HG03135 (cell line): ENCODE measurements at regions not wholly inside any gene's neighbourhood (a gene's known extent, or its start where the extent isn't known, plus 50 kb on each side); places are given as distances from the start of the nearest gene placed in this dataset.

Experiments used
- ATAC-seq: cut with Tn5 transposase; IDR thresholded peaks from one replicate; pipeline ENCODE4 v1.9.1; 2021; ENCODE audit warnings: mild to moderate bottlenecking, moderate library complexity; ENCODE audit not compliant: unreplicated experiment

DNA sequence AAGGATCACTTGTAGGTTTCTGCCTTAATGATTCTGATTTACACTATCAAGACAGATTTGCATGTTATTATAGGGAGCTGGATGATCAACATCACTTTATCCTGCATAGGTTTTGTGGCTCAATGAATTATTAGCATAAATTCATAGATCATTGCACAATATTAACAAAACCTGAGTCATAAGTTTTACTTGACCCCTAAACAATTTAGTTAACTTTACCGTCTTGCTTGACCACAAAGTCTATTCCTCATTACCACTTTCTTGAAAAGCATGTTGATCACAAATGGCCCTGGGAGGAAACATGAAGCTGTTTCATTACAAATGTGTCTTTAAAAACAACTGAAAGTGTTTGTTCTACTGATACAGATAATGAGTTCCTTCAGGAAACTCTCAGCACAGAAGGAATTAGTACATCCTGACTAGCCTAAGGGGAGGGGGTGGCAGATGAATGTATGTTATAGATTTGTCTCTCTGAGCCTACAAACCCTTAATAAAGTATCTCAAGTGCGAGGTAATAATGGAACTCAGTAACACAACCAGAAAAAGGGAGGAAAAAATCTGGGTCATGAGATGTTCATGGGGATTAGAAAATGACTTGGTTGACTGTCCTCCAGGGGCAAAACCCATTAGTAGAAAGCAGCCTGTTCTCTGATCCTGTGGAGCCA, 303.4 kb downstream of the PIK3C3 start:
- peak; percentile 50 for ATAC-seq

GRCh38 chr18:42261731-42262130, 306.7 kb downstream of the PIK3C3 start:
- ATAC-seq: no peak

- ATAC-seq: no peak
Measured at GRCh38 chr18:42264497-42264896, 309.5 kb downstream of the PIK3C3 start.

DNA sequence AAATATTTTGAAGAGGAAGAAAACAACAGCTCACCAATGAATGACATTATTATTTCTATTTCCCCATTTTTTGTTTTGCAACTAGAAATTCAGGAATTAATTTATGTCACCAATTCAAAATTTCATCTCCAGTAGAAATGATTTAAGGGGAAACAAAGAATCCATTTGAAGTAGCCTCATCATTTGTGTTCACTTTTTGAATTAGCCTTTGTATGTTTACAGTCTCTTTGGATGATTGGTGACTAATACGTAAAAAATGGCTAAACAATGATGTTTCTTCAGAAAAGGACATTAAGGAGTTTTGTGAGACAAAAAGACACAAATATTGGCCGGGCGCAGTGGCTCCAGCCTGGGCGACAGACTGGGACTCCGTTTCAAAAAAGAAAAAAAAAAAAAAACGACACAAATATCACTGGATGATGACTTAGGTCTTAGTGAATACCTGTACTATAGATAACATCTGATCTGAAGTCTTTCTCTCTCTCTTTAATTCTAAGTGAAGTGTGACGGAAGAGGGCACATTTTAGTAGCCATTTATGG, 313.2 kb downstream of the PIK3C3 start:
- no peak for ATAC-seq

- ATAC-seq: no peak
Measured at GRCh38 chr18:42268798-42269197, 313.8 kb downstream of the PIK3C3 start.

DNA sequence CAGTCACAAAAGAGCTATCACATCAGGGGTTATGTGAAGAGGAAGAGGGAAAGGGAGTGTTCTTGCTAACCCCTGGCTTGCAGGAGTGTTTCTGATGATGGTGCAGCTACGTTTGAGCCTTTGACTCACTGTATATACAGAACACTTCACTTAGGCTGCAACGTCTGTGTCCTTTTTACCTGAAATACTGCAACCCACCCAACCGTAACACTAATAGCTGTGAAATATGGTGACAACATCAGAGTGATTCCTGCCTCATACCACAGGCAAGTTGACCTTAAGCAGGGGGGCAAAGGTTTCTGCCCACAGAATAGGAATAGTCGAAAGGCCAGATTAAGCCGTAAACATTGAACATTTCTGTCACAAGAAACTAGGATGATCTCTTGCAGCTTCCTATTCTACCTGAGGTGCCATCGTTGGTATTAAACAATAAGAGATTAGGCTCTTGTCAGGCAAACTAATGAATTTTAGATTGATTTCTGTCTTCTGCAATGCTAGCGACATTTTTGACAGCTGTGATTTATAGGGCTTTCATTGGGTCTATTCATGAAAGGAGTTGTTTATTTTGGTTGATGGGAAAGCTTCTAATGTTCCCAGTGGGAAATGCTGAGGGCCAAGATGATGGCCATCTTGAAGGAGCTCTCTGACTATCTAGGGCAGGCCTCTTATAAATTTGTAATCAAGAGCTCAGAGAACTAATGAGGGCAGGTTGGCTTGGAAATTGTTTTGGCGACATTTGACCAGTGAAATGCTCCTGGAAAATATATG, 316.8 kb downstream of the PIK3C3 start:
- ATAC-seq: no peak

- no peak for ATAC-seq
Measured at GRCh38 chr18:42274488-42275137, 319.6 kb downstream of the PIK3C3 start.

DNA sequence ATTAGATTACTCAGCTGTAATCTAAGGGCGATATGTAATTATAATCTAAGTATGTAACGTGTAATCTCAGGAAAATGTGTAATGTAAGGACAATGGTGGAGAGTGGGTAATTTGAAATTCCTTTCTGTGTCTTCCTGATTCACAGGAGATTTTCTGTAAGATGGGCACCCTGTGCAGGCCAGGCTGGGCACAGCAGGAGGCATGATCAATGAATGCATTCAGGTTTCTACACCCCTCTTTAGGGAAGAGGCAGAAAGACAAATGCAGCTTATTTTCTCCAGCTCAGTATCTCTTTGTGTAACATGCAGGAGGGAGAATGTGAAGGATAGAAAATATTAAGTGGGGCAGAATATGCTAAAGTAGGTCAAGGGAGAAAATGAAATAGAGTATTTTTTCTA, 320.1 kb downstream of the PIK3C3 start:
- no peak for ATAC-seq

GRCh38 chr18:42275949-42276730, 321.1 kb downstream of the PIK3C3 start:
- ATAC-seq: no peak

GRCh38 chr18:42281124-42281523, 326.1 kb downstream of the PIK3C3 start:
- no peak for ATAC-seq

DNA sequence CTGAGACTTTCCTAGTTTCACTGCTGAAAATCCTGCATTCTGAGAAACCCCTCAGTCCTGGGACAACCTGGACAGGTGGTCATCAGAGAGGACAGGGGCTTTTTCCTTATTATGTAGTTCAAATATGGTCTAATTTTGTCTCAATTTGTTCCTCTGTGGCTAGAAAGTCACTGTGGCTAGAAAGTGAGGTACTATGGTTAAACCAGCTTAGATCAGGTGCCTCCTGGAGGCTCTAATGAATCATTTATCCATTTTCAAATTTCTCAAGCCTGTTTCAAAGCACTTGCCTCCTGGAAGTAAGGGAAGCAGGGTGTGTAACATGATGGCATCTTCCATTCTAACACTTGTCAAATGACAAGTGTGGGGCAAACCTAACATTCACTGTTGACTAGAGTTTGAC, 326.8 kb downstream of the PIK3C3 start:
- no peak for ATAC-seq

DNA sequence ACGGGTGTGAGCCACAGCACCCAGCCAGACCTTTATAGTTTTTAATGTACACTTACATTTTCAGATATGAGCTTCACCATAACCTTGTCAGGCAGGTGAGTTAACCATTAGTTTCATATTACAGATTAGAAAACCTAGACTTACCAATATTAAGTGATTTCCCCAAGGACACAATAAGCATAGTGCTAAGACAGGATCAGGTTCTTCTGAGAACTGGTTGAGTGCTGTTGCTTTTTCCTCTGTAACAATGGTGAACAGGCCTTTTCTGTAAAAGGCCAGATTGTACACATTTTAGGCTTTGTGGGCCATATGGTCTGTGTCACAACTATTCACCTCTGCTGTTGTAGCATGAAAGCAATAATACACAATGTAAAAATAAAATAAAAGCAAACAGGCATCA, 332.0 kb downstream of the PIK3C3 start:
- no peak for ATAC-seq

DNA sequence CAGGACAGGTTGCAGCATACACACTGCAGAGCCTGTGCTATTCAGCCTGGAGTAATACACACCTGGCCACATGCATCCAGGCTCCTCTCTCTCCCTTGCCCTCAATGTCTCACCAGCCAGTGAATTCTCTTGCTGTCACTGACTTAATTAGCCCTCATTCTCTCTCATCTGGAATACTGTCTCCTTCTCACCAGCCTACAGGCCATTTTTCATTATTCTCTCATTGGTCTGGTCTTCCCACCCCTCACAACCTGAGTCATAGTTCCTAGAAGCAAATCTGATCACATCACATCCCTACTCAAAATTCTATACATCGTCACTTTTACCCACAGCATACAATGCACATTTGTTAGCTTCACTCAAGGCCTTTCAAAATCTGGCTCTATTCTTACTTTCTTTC, 333.1 kb downstream of the PIK3C3 start:
- no peak for ATAC-seq

DNA sequence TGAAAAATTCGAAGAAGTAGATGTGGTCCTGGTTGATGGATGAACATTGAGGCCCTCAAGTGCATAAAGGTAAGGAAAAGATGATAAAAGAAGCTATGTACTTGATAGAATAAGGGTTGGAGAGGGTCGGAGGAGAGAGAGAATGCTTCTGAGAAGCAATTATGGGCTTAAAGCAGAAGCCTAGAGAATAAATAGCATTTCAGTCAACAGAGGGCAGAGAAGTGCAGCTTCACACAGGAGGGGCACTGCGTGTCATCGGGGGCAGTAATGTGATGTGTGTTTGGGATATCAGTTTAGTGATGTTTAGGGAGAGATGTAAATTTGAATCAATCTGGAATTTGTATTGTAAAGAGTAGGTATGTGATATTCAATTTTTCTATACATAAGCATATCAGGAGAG, 334.5 kb downstream of the PIK3C3 start:
- no peak for ATAC-seq

DNA sequence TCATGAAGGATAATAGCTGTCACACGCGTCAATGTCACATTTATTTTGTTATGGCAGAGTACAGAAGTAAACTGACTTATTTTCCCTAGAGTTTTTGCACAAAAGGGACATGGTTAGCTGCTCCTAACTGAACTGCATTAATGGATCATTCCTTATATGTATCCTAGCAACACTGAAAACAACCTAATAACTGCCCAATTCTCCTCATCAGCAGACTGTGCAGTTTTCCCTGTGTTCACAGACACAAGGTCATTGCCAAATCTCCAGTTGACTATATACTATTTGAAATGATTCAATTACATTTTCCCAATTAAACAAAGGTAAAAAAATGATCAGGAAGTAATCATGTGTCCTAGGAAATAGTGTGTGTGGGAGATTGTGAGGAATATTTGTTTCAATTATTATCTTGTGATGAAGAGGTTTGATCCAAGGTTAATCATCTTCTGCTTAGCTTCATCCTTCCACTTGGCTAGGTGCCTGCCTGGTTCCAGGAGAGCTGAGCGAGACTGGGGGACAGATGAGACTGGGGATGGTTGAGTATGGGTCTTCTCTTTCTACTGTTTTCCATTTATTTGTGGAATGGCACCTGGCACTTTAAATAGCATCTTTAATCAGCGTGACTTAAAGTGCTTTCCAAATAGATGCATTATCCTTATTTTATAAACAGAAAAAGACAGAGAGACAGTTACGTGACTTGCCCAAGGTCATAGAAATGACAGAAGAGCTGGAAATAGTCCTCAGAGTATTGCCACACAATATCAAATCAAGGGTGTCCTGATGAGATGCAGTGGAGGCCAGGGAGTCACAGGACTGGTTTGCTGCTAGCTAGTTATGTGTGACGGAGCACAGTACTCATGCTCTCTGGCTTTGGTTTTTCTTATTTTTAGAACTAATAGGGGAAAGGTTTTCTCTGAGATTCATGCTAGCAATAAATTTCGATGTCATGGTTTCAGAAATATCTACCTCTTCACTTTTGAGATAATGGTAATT, 335.6 kb downstream of the PIK3C3 start:
- ATAC-seq: no peak

DNA sequence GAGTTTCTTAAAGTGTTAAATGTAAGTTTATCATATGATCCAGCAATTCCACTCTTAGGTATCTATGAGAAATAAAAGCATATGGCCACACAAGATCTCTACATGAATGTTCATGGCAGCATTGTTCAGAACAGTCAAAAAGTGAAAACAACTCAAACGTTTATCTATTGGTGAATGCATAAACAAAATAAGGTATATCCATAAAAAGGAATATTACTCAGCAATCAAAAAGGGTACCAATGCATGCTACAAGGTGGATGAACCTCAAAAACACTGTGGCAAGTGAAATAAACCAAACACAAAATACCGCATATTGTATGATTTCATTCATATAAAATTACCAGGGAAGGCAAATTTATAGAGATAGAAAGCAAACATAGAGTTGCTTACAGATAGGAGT, 337.6 kb downstream of the PIK3C3 start:
- no peak for ATAC-seq

DNA sequence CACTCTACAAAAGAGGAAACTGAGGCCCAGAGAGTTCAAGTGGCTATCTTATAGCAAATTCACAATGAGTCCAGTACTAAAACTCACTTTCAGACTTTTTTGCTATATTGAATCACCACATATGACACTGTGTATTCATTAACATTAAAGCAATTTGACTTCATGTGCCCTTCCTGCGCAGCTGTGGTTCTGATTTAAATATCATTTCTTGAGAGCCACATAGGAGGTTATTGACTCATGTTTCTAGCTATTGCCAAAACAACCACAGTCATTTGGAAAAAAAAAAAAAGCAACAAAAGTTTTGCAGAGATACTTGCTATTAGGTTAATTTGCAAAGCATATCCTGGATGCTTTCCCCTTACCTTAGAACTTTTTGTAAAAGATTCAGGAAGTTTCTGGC, 341.2 kb downstream of the PIK3C3 start:
- no peak for ATAC-seq

DNA sequence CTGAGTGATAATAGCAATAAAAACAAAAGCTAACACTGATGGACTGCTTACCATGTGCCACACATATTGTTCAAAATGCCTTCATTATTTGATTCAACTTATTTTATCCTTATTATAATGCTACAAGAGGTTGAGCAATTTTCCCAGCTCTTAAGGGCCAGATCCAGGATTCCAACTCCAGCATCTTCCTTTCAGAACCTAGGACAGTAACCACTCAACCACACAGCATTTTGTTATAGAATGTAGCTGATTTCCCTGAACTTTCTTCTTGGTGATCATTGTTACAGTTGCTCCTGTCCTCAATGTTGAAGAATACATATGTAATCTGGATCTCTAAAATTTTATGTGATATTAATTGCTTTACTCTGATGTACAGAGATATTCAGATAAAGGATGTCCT, 341.7 kb downstream of the PIK3C3 start:
- ATAC-seq: no peak

- ATAC-seq: peak; percentile 71
Measured at GRCh38 chr18:42298759-42299675, 344.0 kb downstream of the PIK3C3 start.
